OCI-LY1 (cell line): ENCODE measurements at regions not wholly inside any gene's neighbourhood (a gene's known extent, or its start where the extent isn't known, plus 50 kb on each side); places are given as distances from the start of the nearest gene placed in this dataset.

Experiments used
- H2AFZ ChIP-seq: fragments of 200-600 bp; sonication (generic), shearing (Covaris generic); 2 replicates; pipeline ENCODE4 v1.6.0; 2014; ENCODE audit warnings: antibody characterized with exemption, mild to moderate bottlenecking, low read length
- H3F3A ChIP-seq: fragments of 200-600 bp; sonication (generic), shearing (Covaris generic); 2 replicates; pipeline ENCODE4 v1.6.0; 2014; ENCODE audit warnings: mild to moderate bottlenecking, antibody characterized with exemption, low read length, moderate library complexity; ENCODE audit not compliant: insufficient read depth
- H3K27ac ChIP-seq: fragments of 200-600 bp; sonication (generic); 2 replicates; pipeline ENCODE4 v1.5.1; 2014; ENCODE audit warnings: low read length, mixed run types, mild to moderate bottlenecking, low read depth; ENCODE audit not compliant: poor library complexity, severe bottlenecking
- H3K27me3 ChIP-seq: fragments of 200-600 bp; sonication (generic); 2 replicates; pipeline ENCODE4 v1.6.0; 2014; ENCODE audit warnings: antibody characterized with exemption, mild to moderate bottlenecking, low read length, moderate library complexity; ENCODE audit not compliant: insufficient read depth
- H3K36me3 ChIP-seq: fragments of 200-600 bp; sonication (generic); 2 replicates; pipeline ENCODE4 v1.6.1; 2014; ENCODE audit warnings: mild to moderate bottlenecking, antibody characterized with exemption, low read length, moderate library complexity, mixed read lengths; ENCODE audit not compliant: insufficient read depth
- H3K4me1 ChIP-seq: fragments of 200-600 bp; sonication (generic); 2 replicates; pipeline ENCODE4 v1.5.1; 2014; ENCODE audit warnings: mild to moderate bottlenecking, low read length, moderate library complexity; ENCODE audit not compliant: insufficient read depth, severe bottlenecking
- H3K4me2 ChIP-seq: fragments of 200-600 bp; sonication (generic), shearing (Covaris generic); 2 replicates; pipeline ENCODE4 v1.6.1; 2014; ENCODE audit warnings: low read length
- H3K4me3 ChIP-seq: fragments of 200-600 bp; sonication (generic); 2 replicates; pipeline ENCODE4 v1.5.1; 2014; ENCODE audit warnings: low read length, low read depth, mild to moderate bottlenecking, mixed read lengths; ENCODE audit not compliant: poor library complexity, severe bottlenecking
- H3K79me2 ChIP-seq: fragments of 200-600 bp; shearing (Covaris generic); 2 replicates; pipeline ENCODE4 v1.6.1; 2016; ENCODE audit warnings: mixed run types, low read length, mixed read lengths; ENCODE audit not compliant: insufficient read depth
- H3K9ac ChIP-seq: fragments of 200-600 bp; sonication (generic), shearing (Covaris generic); 2 replicates; pipeline ENCODE4 v1.6.1; 2014; ENCODE audit warnings: mild to moderate bottlenecking, low read length, mixed read lengths
- H3K9me2 ChIP-seq: fragments of 200-600 bp; sonication (generic), shearing (Covaris generic); 2 replicates; pipeline ENCODE4 v1.6.1; 2014; ENCODE audit warnings: low read depth, mild to moderate bottlenecking, low read length, mixed read lengths
- H3K9me3 ChIP-seq: fragments of 200-600 bp; shearing (Covaris generic); 2 replicates; pipeline ENCODE4 v1.6.1; 2014; ENCODE audit warnings: low read length, mixed read lengths
- H4K20me1 ChIP-seq: fragments of 200-600 bp; sonication (generic), shearing (Covaris generic); 2 replicates; pipeline ENCODE4 v1.6.0; 2016; ENCODE audit warnings: mild to moderate bottlenecking, low read length; ENCODE audit not compliant: insufficient read depth
- CTCF ChIP-seq: fragments of 200-600 bp; sonication (generic), shearing (Covaris generic); IDR thresholded peaks from 2 replicates; pipeline ENCODE4 v1.5.1; 2017; ENCODE audit warnings: mild to moderate bottlenecking, antibody characterized with exemption, low read length, moderate library complexity, mixed read lengths
- EZH2 ChIP-seq: fragments of 200-600 bp; sonication (generic), shearing (Covaris generic); IDR thresholded peaks from 2 replicates; pipeline ENCODE4 v1.8.0; 2017; ENCODE audit warnings: borderline replicate concordance, mixed run types, mild to moderate bottlenecking, antibody characterized with exemption, low read length, moderate library complexity, mixed read lengths

- Histone ChIP-seq H3K9me2 (no peaks in the 10 kb centered on the region), H3K4me3 (no peak overlapping the region), H3K27me3 (no peaks in the 10 kb centered on the region), H3K9ac (no peak overlapping the region), H3F3A (no peaks in the 10 kb centered on the region), H3K36me3 (no peaks in the 10 kb centered on the region), H3K9me3 (no peaks in the 10 kb centered on the region), H2AFZ (no peak overlapping the region), H3K79me2 (no peaks in the 10 kb centered on the region), H4K20me1 (no peaks in the 10 kb centered on the region), H3K4me1 (no peaks in the 10 kb centered on the region), H3K27ac (no peak overlapping the region), H3K4me2 (no peak overlapping the region)
- TF ChIP-seq CTCF (no peak), EZH2 (no peak)
Observed at GRCh38 chr7:38122501-38122900, 55.5 kb upstream of the STARD3NL start.

GRCh38 chr7:38123494-38123893, 54.6 kb upstream of the STARD3NL start:
- Histone ChIP-seq H3K27ac (no peak overlapping the region), H3K4me3 (no peak overlapping the region), H3K9me2 (no peaks in the 10 kb centered on the region), H3K36me3 (no peaks in the 10 kb centered on the region), H3K9me3 (no peaks in the 10 kb centered on the region), H2AFZ (no peak overlapping the region), H3K4me2 (no peak overlapping the region), H3K9ac (no peak overlapping the region), H4K20me1 (no peaks in the 10 kb centered on the region), H3K4me1 (no peaks in the 10 kb centered on the region), H3K79me2 (no peaks in the 10 kb centered on the region), H3K27me3 (no peaks in the 10 kb centered on the region), H3F3A (no peaks in the 10 kb centered on the region)
- no peak for TF ChIP-seq CTCF
- no peak for TF ChIP-seq EZH2

GRCh38 chr7:38127216-38128207, 50.5 kb upstream of the STARD3NL start:
- Histone ChIP-seq H3K36me3 (no peaks in the 10 kb centered on the region), H3K4me3 (no peak overlapping the region), H3K9me3 (no peaks in the 10 kb centered on the region), H3K9ac (no peak overlapping the region), H3K4me2 (no peak overlapping the region), H3K27ac (no peak overlapping the region), H4K20me1 (no peaks in the 10 kb centered on the region), H3F3A (no peaks in the 10 kb centered on the region), H3K9me2 (no peaks in the 10 kb centered on the region), H3K79me2 (no peaks in the 10 kb centered on the region), H3K4me1 (no peaks in the 10 kb centered on the region), H3K27me3 (no peaks in the 10 kb centered on the region), H2AFZ (no peak overlapping the region)
- no peak for TF ChIP-seq CTCF
- TF ChIP-seq EZH2: no peak
